ENCODE measurements at regions not wholly inside any gene's neighbourhood (a gene's known extent, or its start where the extent isn't known, plus 50 kb on each side); places are given as distances from the start of the nearest gene placed in this dataset.

- TF ChIP-seq CTCF (IDR thresholded peaks at IDR 0.05) (no peak), EP300 (IDR thresholded peaks at IDR 0.05) (no peak), POLR2AphosphoS5 (IDR thresholded peaks at IDR 0.05) (no peak)
Observed at GRCh38 chr1:108046026-108046425, 81.0 kb upstream of the VAV3 start.
